Common myeloid progenitor, CD34-positive (primary cell): ENCODE measurements at regions not wholly inside any gene's neighbourhood (a gene's known extent, or its start where the extent isn't known, plus 50 kb on each side); places are given as distances from the start of the nearest gene placed in this dataset.
"Not testable (repeated sequence)": the region's sequence is repeated elsewhere in the genome, so short reads cannot be mapped to it uniquely, and the experiment has no call there.

Experiments used
- CTCF ChIA-PET: fragments of 350-600 bp; sonication (Branson Sonifier 250); formaldehyde crosslinking; loops from one replicate; lab custom pipeline; 2021; ENCODE audit warnings: antibody characterized with exemption; lab: Charles Lee
- POLR2A ChIA-PET: fragments of 350-600 bp; sonication (Branson Sonifier 250); formaldehyde crosslinking; loops from one replicate; lab custom pipeline; 2021; ENCODE audit warnings: antibody characterized with exemption; lab: Charles Lee
- DNase-seq, 3 donors: peaks; one replicate each; pipeline versions ENCODE4 v3.0.0 to v3.0.0-alpha.2; 2013
- H3K27ac ChIP-seq, 2 experiments: 1 replicate in 1 of 2; 2 replicates in 1 of 2; pipeline ENCODE4 v1.7.0; 2013; ENCODE audit warnings: inconsistent platforms in 2 of 2, low read length in 2 of 2, mild to moderate bottlenecking in 2 of 2, low read depth in 1 of 2, moderate library complexity in 1 of 2; ENCODE audit not compliant: severe bottlenecking in 2 of 2, insufficient read depth in 1 of 2, poor library complexity in 1 of 2
- H3K27me3 ChIP-seq, 5 experiments: replicated peaks in 2 of 5; 1 replicate in 3 of 5; 2 replicates in 2 of 5; pipeline versions ENCODE4 v1.6.1 to v1.7.0; 2013; ENCODE audit warnings: low read length in 4 of 5, mild to moderate bottlenecking in 2 of 5, moderate library complexity in 2 of 5, inconsistent platforms in 1 of 5; ENCODE audit not compliant: insufficient read depth in 5 of 5, control insufficient read depth in 4 of 5
- H3K36me3 ChIP-seq, 4 experiments: 1 replicate in 2 of 4; 2 replicates in 2 of 4; pipeline versions ENCODE4 v1.6.1 to v1.7.0; 2013; ENCODE audit warnings: low read length in 3 of 4, control low read depth in 1 of 4, mild to moderate bottlenecking in 1 of 4; ENCODE audit not compliant: control insufficient read depth in 4 of 4, insufficient read depth in 4 of 4
- H3K4me1 ChIP-seq, 4 experiments: 1 replicate in 3 of 4; 2 replicates in 1 of 4; pipeline versions ENCODE4 v1.6.1 to v1.7.1; 2013; ENCODE audit warnings: low read length in 3 of 4, mild to moderate bottlenecking in 3 of 4, control low read depth in 1 of 4, inconsistent platforms in 1 of 4, moderate library complexity in 1 of 4; ENCODE audit not compliant: control insufficient read depth in 4 of 4, insufficient read depth in 4 of 4; ENCODE audit errors: control extremely low read depth in 1 of 4
- H3K4me3 ChIP-seq, 7 experiments: 1 replicate in 4 of 7; 2 replicates in 3 of 7; pipeline versions ENCODE4 v1.5.1 to v1.7.0; 2013; ENCODE audit warnings: mild to moderate bottlenecking in 7 of 7, low read length in 6 of 7, moderate library complexity in 6 of 7, inconsistent platforms in 2 of 7, low read depth in 2 of 7, control low read depth in 1 of 7; ENCODE audit not compliant: insufficient read depth in 4 of 7, control insufficient read depth in 1 of 7; ENCODE audit errors: extremely low read depth in 1 of 7
- H3K9me3 ChIP-seq, 5 experiments: 1 replicate in 4 of 5; 2 replicates in 1 of 5; pipeline versions ENCODE4 v1.6.1 to v1.7.1; 2013; ENCODE audit warnings: low read length in 4 of 5, mild to moderate bottlenecking in 2 of 5, inconsistent platforms in 1 of 5, low read depth in 1 of 5, moderate library complexity in 1 of 5; ENCODE audit not compliant: control insufficient read depth in 4 of 5, insufficient read depth in 2 of 5; ENCODE audit errors: control extremely low read depth in 1 of 5
- WGBS: methylation state at CpG from one replicate; pipeline ENCODE4 v1.1.5; 2013; ENCODE audit not compliant: insufficient coverage; 5-methylcytosine and 5-hydroxymethylcytosine counted together

DNA sequence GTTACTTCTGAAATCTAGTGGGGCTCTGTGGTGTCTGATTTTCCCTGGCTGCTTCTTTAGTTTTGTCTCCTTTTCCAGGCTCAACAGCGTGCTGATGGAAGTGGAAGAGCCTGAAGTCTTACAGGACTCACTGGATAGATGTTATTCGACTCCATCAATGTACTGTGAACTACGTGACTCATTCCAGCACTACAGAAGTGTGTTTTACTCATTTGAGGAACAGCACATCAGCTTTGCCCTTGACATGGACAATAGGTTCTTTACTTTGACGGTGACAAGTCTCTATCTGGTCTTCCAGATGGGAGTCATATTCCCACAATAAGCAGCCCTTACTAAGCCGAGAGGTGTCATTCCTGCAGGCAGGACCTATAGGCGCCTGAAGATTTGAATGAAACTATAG lies 51.1 kb downstream of the NBPF8 start:
- H3K9me3 ChIP-seq, H3K36me3 ChIP-seq, H3K4me3 ChIP-seq, H3K27me3 ChIP-seq, DNase-seq, POLR2A ChIA-PET, CTCF ChIA-PET, H3K27ac ChIP-seq, H3K4me1 ChIP-seq: not testable (repeated sequence)
- 89% methylated on average over 3 of the region's 6 CpGs for WGBS

- H3K4me1 ChIP-seq, CTCF ChIA-PET: not testable (repeated sequence)
These were observed 62.8 kb downstream of the NBPF8 start for GRCh38 chr1:120477663-120478062.

DNA sequence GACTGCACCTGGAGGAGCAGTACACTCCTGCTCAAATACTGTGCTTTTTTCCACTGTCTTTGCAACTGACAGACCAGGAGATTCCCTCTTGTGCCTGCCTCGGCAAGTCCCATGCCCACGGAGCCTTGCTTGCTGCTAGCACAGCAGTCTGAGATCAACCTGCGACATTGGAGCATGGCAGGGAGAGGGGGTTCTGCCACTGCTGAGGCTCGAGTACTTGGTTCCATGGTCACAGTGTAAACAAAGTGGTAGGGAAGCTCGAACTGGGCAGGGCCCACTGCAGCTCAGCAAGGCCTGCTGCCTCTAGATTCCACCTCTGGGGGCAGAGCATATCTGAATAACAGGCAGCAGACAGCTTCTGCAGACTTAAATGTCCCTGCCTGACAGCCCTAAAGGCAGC lies 63.6 kb downstream of the NBPF8 start:
- H3K4me1 ChIP-seq, DNase-seq, H3K36me3 ChIP-seq, H3K9me3 ChIP-seq, H3K4me3 ChIP-seq, CTCF ChIA-PET, POLR2A ChIA-PET, H3K27ac ChIP-seq, H3K27me3 ChIP-seq: not testable (repeated sequence)
- no CpG with 5 or more reads among the region's 5 CpGs for WGBS

More at GRCh38 chr1:120477663-120478062, 62.8 kb downstream of the NBPF8 start:
- H3K9me3 ChIP-seq, H3K27ac ChIP-seq, H3K4me3 ChIP-seq, H3K36me3 ChIP-seq, DNase-seq, POLR2A ChIA-PET, H3K27me3 ChIP-seq: not testable (repeated sequence)
- no CpG with 5 or more reads among the region's 4 CpGs for WGBS

- CTCF ChIA-PET, H3K27ac ChIP-seq, H3K27me3 ChIP-seq, POLR2A ChIA-PET, H3K4me1 ChIP-seq, H3K9me3 ChIP-seq, DNase-seq, H3K4me3 ChIP-seq: not testable (repeated sequence)
- WGBS, result no CpG with 5 or more reads among the region's 2 CpGs
- peaks cover 0 to 12% (median 2%) of the 10 kb centered on the region in 4 experiments for H3K36me3 ChIP-seq
These were observed 72.7 kb downstream of the NBPF8 start for GRCh38 chr1:120487542-120487941.

DNA sequence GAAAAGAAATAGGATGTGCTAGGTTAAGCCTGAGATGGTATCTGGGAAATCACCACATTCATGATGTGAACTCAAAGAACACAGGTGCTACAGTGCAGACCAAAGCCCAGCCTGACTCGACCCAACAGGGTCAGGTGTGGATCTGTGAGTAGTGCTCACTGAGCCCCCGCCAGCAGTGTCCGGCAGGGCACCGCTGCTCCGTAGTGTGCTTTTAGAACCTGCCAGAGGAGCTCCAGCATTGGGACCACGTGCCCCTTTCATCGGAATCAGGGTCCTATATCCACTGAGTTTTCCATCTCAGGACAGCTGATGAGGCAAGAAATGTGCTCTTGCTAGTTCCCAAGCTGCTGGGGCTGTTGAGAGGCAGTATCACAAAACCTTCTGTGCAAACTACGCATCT lies 74.4 kb downstream of the NBPF8 start:
- H3K36me3 ChIP-seq, result peaks cover 0 to 13% (median 2%) of the 10 kb centered on the region in 4 experiments
- H3K4me3 ChIP-seq, DNase-seq, CTCF ChIA-PET, H3K27me3 ChIP-seq, H3K27ac ChIP-seq, POLR2A ChIA-PET, H3K4me1 ChIP-seq, H3K9me3 ChIP-seq: not testable (repeated sequence)
- WGBS, result 100% methylated on average over 4 of the region's 8 CpGs

DNA sequence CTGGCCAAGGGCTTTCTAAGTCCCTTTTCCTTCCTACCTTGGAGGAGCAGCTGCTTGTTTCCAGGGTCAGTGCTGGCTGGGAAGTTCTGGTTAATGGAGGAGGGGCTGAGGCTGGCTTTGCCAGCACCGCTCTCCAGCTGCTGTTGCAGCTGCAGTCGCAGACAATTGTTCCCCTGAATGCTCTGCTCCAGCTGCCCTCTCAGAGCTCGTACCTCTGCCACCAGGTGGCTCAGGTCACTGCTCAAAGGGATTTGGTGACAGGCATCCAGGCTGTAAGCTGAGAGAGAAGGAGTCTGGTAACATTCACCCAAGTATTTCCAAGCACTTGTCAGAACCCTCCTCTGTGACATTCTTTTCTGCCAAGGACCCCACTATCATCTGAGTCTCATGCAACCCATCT lies 82.3 kb downstream of the NBPF8 start:
- H3K27ac ChIP-seq, H3K27me3 ChIP-seq, H3K4me1 ChIP-seq, CTCF ChIA-PET, H3K9me3 ChIP-seq, POLR2A ChIA-PET, H3K36me3 ChIP-seq, DNase-seq, H3K4me3 ChIP-seq: not testable (repeated sequence)
- WGBS, result no CpG with 5 or more reads among the region's 3 CpGs

DNA sequence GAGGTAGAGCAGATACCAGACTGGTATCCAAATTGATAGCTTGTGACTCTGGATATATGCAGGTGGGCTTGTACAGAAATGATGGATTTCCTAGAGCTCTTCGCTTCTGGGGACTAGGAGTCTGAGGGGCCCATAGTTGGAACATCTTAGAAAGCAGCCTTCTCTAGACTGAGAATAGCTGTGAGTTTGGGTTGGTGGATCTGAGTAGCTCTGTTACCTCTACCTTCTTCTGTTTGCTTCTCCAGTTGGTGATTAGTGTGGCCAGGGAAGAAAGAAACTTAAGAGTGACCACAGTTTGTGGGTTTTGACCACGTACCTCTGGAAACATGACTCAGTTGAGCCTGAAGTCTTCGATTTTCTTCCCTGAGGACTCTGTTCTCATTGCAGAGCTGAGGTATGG lies 88.4 kb downstream of the NBPF8 start:
- H3K27me3 ChIP-seq, DNase-seq, CTCF ChIA-PET, H3K36me3 ChIP-seq, H3K4me1 ChIP-seq, H3K27ac ChIP-seq, H3K9me3 ChIP-seq, POLR2A ChIA-PET, H3K4me3 ChIP-seq: not testable (repeated sequence)
- WGBS, result no CpG with 5 or more reads among the region's 3 CpGs
